B cell (primary cell): ENCODE measurements at regions not wholly inside any gene's neighbourhood (a gene's known extent, or its start where the extent isn't known, plus 50 kb on each side); places are given as distances from the start of the nearest gene placed in this dataset.

Experiments used
- ATAC-seq: fragments of 200-7000 bp; cut with Tn5 transposase; one replicate; pipeline ENCODE4 v1.10.0; 2021; ENCODE audit warnings: low read depth, mild to moderate bottlenecking, moderate number of reproducible peaks, moderate library complexity
- CTCF ChIA-PET: fragments of 350-600 bp; sonication (Branson Sonifier 250); formaldehyde crosslinking; loops from one replicate; lab custom pipeline; 2021; ENCODE audit warnings: antibody characterized with exemption, inconsistent platforms; lab: Charles Lee
- POLR2A ChIA-PET: fragments of 350-600 bp; sonication (Branson Sonifier 250); formaldehyde crosslinking; loops from one replicate; lab custom pipeline; 2021; ENCODE audit warnings: antibody characterized with exemption; lab: Charles Lee
- DNase-seq: peaks from one replicate; pipeline ENCODE4 v3.0.0; 2013
- H2AFZ ChIP-seq: 2 replicates; pipeline ENCODE4 v1.6.1; 2012; ENCODE audit warnings: mild to moderate bottlenecking, low read depth, low read length; ENCODE audit not compliant: insufficient read depth, poor library complexity, severe bottlenecking
- H3K27ac ChIP-seq, 2 donors: 1 replicate in 1 of 2; 2 replicates in 1 of 2; pipeline ENCODE4 v1.5.1; 2012 to 2013; ENCODE audit warnings: low read length in 2 of 2, mild to moderate bottlenecking in 2 of 2, moderate library complexity in 1 of 2
- H3K27me3 ChIP-seq, 4 experiments: fragments of 200-600 bp in 1 of 4; sonication (generic) in 1 of 4; replicated peaks in 1 of 4; 1 replicate in 2 of 4; 2 replicates in 2 of 4; pipeline versions ENCODE4 v1.6.1 to v1.7.0; 2013 to 2016; ENCODE audit warnings: low read length in 3 of 4, mild to moderate bottlenecking in 2 of 4, mixed read lengths in 1 of 4, moderate library complexity in 1 of 4; ENCODE audit not compliant: insufficient read depth in 4 of 4, control insufficient read depth in 3 of 4; ENCODE audit errors: control extremely low read depth in 1 of 4
- H3K36me3 ChIP-seq, 2 experiments: replicated peaks in 1 of 2; 1 replicate in 1 of 2; 2 replicates in 1 of 2; pipeline versions ENCODE4 v1.6.1 to v1.7.1; 2013; ENCODE audit warnings: low read length in 1 of 2; ENCODE audit not compliant: insufficient read depth in 2 of 2, control insufficient read depth in 1 of 2; ENCODE audit errors: control extremely low read depth in 1 of 2, extremely low read depth in 1 of 2
- H3K4me1 ChIP-seq, 2 donors: fragments of 200-600 bp in 1 of 2; sonication (generic) in 1 of 2; 1 replicate in 1 of 2; 2 replicates in 1 of 2; pipeline versions ENCODE4 v1.5.1 to v1.6.1; 2013 to 2017; ENCODE audit warnings: low read length in 2 of 2; ENCODE audit not compliant: control insufficient read depth in 2 of 2, insufficient read depth in 2 of 2
- H3K4me2 ChIP-seq: replicated peaks from 2 replicates; pipeline ENCODE3; 2012; ENCODE audit warnings: mild to moderate bottlenecking, low read depth, low read length; ENCODE audit not compliant: poor library complexity, severe bottlenecking
- H3K4me3 ChIP-seq, 5 experiments: fragments of 200-600 bp in 1 of 5; sonication (generic) in 1 of 5; 1 replicate in 3 of 5; 2 replicates in 2 of 5; pipeline versions ENCODE4 v1.5.1 to v1.7.0; 2011 to 2016; ENCODE audit warnings: low read length in 4 of 5, mild to moderate bottlenecking in 4 of 5, low read depth in 2 of 5, control low read depth in 1 of 5, moderate library complexity in 1 of 5; ENCODE audit not compliant: insufficient read depth in 1 of 5; ENCODE audit errors: control extremely low read depth in 1 of 5, extremely low read depth in 1 of 5
- H3K79me2 ChIP-seq: fragments of 200-600 bp; sonication (generic); one replicate; pipeline ENCODE4 v1.6.0; 2016; ENCODE audit warnings: low read length; ENCODE audit not compliant: control insufficient read depth, insufficient read depth
- H3K9ac ChIP-seq: fragments of 200-600 bp; sonication (generic); 2 replicates; pipeline ENCODE4 v1.6.1; 2017; ENCODE audit warnings: mild to moderate bottlenecking, low read length, moderate library complexity
- H3K9me3 ChIP-seq, 3 donors: one replicate each; pipeline versions ENCODE4 v1.6.1 to v1.7.1; 2013; ENCODE audit warnings: low read length in 2 of 3; ENCODE audit not compliant: control insufficient read depth in 2 of 3, insufficient read depth in 1 of 3; ENCODE audit errors: control extremely low read depth in 1 of 3
- H4K20me1 ChIP-seq: 2 replicates; pipeline ENCODE4 v1.6.0; 2012; ENCODE audit warnings: mild to moderate bottlenecking, low read length; ENCODE audit not compliant: insufficient read depth, control insufficient read depth, poor library complexity, severe bottlenecking
- H3K27ac Mint-ChIP-seq: one replicate; pipeline ENCODE4 v1.8.0; 2021; ENCODE audit warnings: mixed read lengths
- H3K27me3 Mint-ChIP-seq: one replicate; pipeline ENCODE4 v1.8.0; 2021; ENCODE audit warnings: mixed read lengths
- H3K4me1 Mint-ChIP-seq: one replicate; pipeline ENCODE4 v1.8.0; 2021; ENCODE audit warnings: mixed read lengths
- H3K4me3 Mint-ChIP-seq: one replicate; pipeline ENCODE4 v1.8.0; 2021; ENCODE audit warnings: mixed read lengths
- H3K9me3 Mint-ChIP-seq: one replicate; pipeline ENCODE4 v1.8.0; 2022; ENCODE audit warnings: mixed read lengths; ENCODE audit not compliant: insufficient read depth
- CTCF ChIP-seq: fragments of 200-600 bp; IDR thresholded peaks from one replicate; pipeline ENCODE4 v1.8.0; 2022; ENCODE audit warnings: antibody characterized with exemption, mild to moderate bottlenecking
- EZH2 ChIP-seq: IDR thresholded peaks from 2 replicates; pipeline ENCODE4 v1.6.1; 2012; ENCODE audit warnings: borderline replicate concordance, low read depth, mild to moderate bottlenecking, moderate library complexity, low read length; ENCODE audit not compliant: insufficient read depth, poor library complexity, severe bottlenecking
- WGBS: methylation state at CpG from one replicate; pipeline ENCODE4 v1.1.5; 2013; ENCODE audit warnings: missing lambda C conversion rate; ENCODE audit not compliant: insufficient coverage; 5-methylcytosine and 5-hydroxymethylcytosine counted together
- intact Hi-C: fragments of 100-400 bp; cut with micrococcal nuclease; formaldehyde crosslinking; loops from one replicate; pipeline ENCODE4 v1.10.0; 2022

GRCh38 chr9:118533101-118533500, 828.9 kb downstream of the TLR4 start:
- Mint-ChIP-seq H3K9me3 (no peaks in the 10 kb centered on the region), H3K27ac (no peak overlapping the region), H3K4me3 (no peak overlapping the region), H3K27me3 (no peaks in the 10 kb centered on the region), H3K4me1 (no peaks in the 10 kb centered on the region)
- H2AFZ ChIP-seq = no peak overlapping the region
- ChIA-PET CTCF (no interaction called here), POLR2A (no interaction called here)
- no peaks in the 10 kb centered on the region for H3K79me2 ChIP-seq
- H3K4me3 ChIP-seq = no peak overlapping the region
- DNase-seq = no peak
- H3K36me3 ChIP-seq = no peaks in the 10 kb centered on the region
- no CpG with 5 or more reads among the region's 3 CpGs for WGBS
- ATAC-seq = no peak
- H3K4me1 ChIP-seq = no peaks in the 10 kb centered on the region
- H3K27me3 ChIP-seq = no peaks in the 10 kb centered on the region
- no peak overlapping the region for H3K27ac ChIP-seq
- no peak overlapping the region for H3K4me2 ChIP-seq
- H3K9me3 ChIP-seq = no peaks in the 10 kb centered on the region
- TF ChIP-seq EZH2 = no peak
- TF ChIP-seq CTCF = no peak
- intact Hi-C loops = no loop called here
- no peaks in the 10 kb centered on the region for H4K20me1 ChIP-seq
- no peak overlapping the region for H3K9ac ChIP-seq

GRCh38 chr9:118533850-118534249, 829.6 kb downstream of the TLR4 start:
- H3K4me1 Mint-ChIP-seq = no peaks in the 10 kb centered on the region

More at GRCh38 chr9:118533850-118534249, 829.6 kb downstream of the TLR4 start:
- no peaks in the 10 kb centered on the region for H3K9me3 Mint-ChIP-seq
- H3K27ac Mint-ChIP-seq = no peak overlapping the region
- POLR2A ChIA-PET = no interaction called here
- Histone ChIP-seq H3K79me2 (no peaks in the 10 kb centered on the region), H3K4me2 (no peak overlapping the region), H3K27ac (no peak overlapping the region), H3K9me3 (no peaks in the 10 kb centered on the region), H4K20me1 (no peaks in the 10 kb centered on the region), H3K27me3 (no peaks in the 10 kb centered on the region), H3K4me3 (no peak overlapping the region), H3K9ac (no peak overlapping the region), H2AFZ (no peak overlapping the region), H3K36me3 (no peaks in the 10 kb centered on the region), H3K4me1 (no peaks in the 10 kb centered on the region)
- CTCF ChIA-PET = no interaction called here
- intact Hi-C loops = no loop called here
- H3K27me3 Mint-ChIP-seq = no peaks in the 10 kb centered on the region
- TF ChIP-seq EZH2 (no peak), CTCF (no peak)
- DNase-seq = no peak
- WGBS = no CpG with 5 or more reads among the region's 3 CpGs
- H3K4me3 Mint-ChIP-seq = no peak overlapping the region
- ATAC-seq = no peak
